GM19438 (cell line): ENCODE measurements at regions not wholly inside any gene's neighbourhood (a gene's known extent, or its start where the extent isn't known, plus 50 kb on each side); places are given as distances from the start of the nearest gene placed in this dataset.
A peak's percentile ranks its signal among the peaks of the same experiment; 100 is the strongest.

ENCODE experiments used
- ATAC-seq: cut with Tn5 transposase; IDR thresholded peaks from one replicate; pipeline ENCODE4 v1.9.1; 2021; ENCODE audit warnings: low read depth; ENCODE audit not compliant: unreplicated experiment

DNA sequence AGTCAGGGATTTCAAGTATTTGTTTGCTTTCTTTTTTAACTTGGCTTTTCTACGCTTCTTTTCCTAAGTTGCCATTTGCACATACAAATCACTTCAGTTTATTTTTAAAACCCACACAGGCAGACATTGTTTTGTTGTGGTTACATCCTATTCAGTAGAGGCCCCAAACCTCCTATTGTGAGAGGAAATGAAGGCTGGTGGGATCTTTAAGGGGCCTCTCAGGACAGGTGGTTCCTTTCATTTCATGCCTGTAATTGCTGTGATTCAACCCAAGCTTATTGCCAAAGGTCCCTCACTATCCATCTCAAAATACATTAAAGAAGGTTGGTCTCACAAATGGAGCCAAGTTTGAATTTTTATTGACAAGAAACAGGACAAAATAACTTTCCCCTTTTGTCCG is 257.1 kb downstream of the ADAMTS20 start:
- ATAC-seq, result no peak

DNA sequence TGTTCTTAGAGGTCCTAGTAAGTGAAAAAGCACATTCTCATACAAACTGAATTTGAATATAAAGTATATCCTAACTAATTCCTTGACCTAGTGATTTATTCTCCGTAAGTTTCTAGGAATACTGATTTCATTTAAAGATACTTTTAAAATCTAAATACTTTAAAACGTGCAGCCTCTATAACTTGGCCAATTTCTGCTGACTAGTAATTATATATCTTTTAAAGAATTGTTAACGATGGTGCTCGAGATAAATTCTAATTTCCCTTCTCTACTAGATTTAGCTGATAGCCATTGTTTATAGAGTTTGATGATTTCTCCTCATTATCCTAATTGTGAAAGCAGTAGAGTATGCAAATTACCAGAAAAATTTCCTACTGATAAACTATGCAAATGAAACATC is 257.9 kb downstream of the ADAMTS20 start:
- ATAC-seq, result no peak

DNA sequence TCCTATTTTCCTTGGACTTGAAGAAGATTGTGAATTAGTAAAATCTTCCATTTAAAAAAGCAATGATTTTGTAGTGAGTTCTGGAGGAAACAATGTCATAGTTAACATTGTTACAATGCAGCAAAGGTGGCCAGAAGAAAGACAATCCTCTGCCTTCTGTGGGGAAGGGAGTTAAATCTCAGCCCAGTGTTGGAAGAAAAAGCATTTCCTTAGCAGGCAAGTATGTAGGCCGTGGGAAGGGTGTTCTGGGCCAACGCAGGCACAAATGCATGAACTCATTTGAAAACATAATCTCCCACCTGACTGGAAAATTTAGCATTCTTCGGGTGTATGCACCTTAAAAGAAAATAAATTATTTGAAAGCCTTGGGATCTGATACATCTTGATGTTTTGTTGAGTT is 258.6 kb downstream of the ADAMTS20 start:
- ATAC-seq, result no peak

DNA sequence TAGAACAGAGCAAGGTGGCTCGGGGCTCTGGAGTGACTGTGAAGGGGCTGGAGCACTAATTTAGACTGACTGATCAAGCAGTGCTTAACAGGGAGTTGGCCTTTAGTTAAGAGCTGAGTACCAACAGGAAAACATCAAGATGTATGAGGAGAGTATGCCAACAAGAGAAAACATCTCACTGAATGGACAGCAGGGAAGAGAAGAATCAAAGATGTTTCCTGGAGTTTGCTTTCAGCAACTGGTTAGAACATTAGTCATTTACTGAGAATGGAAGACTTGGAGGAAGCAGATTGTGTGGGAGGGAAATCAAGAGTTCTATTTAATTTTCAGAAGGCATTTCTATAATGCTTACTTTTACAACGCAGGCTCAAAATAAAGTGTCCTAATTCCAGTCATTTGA is 259.3 kb downstream of the ADAMTS20 start:
- no peak for ATAC-seq

DNA sequence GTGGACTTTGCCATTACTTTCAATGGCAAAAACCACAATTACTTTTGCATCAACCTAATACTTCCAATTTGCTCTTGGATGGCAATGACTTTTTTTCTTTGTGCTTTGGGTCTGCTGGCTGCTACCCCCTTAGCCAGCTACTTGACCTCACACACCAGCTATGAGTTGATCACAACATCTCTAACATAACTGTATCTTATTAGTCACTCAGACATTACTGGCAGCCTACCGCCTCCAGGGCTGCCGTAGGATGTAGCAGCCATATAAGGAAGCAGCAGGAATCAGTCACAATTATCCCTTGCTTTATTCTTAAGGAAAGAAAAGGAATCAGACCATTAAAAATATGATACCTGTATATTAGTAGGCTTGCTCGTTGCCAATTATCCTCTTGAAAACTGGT is 260.5 kb downstream of the ADAMTS20 start:
- no peak for ATAC-seq

DNA sequence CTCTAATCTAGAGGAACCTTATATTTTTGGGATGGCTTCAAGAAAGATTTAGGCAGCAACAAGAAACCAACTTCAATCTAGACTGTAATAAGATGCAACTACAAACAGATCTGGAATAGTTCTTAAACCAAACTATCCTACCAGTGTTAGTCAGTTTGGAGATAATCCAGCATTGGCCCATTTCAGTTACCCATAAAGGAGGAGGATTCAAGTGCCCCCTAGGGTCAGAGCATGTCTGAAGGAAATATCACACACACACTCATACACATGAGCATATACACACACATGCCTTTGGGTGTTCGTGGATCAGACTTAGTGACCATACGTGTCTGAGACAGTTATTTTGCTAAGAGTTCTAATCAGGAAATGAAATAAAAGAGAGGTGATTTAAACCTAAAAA is 261.2 kb downstream of the ADAMTS20 start:
- no peak for ATAC-seq

DNA sequence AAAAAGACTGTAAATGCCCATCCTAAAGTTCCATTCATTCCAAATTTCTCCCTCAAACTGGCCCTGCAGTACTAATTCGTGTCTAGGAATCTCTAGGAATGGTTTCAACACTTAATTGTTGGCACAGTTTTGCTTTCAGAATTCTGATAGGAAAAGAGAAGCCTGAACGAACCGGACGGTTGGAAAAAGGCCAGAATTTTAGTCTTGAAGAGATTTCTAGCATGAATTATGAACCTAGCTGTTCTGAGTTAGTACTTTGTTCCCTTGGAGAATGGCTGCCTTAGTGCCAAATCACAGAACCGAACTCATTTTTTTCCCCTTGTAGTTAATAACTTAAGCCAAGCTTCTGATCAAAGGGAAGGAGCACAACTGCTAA is 262.6 kb downstream of the ADAMTS20 start:
- ATAC-seq, result no peak

DNA sequence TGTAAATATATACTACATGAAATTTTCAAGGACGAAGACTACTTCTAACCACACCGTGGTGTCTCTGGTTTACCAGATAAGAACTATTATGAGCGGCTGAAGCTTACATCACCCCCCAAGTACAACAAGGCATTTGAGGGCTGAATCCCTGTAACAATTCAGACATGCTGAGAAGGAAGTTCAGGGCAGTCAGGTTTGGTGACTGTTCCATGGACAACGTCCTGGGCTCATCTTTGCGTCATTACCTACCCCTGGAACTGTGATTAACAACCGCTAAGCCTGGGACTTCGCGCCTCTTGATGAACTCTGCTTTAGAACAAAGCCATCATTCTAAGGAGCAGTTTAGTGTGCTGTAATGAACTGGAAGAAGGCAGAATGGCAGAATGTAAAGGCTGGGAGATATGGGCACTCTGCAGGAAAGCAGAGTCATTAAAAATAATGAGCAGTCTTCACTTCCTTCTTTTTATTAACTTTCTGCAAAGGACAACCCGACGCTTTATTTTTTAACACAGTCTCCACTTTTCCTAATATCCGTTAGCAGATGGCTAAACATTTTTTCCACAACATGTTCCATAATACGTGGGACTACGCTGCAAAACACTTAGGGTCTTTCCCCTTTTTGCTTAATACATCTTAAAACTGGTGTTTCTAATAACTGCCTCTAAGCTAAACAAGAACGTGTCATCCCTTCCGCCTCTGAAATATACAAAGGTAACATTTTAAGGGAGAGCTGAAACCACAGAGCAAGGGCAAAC is 263.2 kb downstream of the ADAMTS20 start:
- no peak for ATAC-seq

DNA sequence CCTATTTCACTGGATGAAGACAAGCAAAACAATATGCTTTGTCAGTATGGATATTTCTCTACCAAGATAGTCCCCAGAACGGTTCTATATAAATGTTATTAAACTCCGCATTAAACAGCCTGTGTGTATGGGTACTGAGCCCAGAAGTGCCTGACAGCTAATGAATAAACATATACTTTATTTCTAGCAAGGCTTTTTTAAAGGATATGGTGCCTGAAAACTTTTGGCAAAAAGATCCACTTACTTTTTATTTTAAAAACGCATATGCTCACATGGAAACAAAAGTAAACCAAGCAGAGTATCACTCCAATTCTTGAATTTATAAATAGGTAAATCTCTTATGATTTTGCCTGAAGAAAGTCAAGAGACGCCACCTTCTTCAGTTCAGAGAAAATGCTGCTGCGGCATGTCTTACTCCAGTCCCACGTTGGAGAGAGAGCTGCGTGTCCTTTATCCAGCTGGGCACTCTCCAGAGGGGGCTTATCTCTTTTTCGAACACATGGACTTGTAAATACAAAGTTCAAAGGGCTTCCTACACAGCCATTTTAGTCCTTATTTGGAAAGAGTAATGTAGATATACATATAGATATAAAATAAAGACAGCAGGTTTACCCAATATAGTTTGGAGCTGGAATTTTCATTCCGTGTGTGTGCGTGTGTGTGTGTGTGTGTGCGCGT is 264.2 kb downstream of the ADAMTS20 start:
- ATAC-seq, result no peak

DNA sequence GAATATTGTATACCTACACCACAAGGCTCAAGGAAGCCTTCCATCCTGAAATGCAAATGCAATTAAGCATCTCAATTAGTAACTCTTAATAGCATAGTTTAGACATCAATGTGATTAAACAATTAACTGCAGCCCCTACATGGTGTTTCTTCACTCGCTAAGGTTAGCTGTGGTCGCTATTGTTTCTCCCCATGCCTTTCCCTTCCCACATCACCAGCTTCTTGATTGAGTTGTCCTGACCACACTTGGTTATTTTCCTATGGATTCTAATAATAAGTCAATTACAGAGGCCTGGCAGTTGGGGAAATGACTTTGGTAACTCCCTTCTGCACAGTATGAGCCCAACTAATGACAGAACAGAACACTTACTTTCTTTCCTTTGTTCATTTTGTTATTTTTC is 265.0 kb downstream of the ADAMTS20 start:
- ATAC-seq, result no peak

DNA sequence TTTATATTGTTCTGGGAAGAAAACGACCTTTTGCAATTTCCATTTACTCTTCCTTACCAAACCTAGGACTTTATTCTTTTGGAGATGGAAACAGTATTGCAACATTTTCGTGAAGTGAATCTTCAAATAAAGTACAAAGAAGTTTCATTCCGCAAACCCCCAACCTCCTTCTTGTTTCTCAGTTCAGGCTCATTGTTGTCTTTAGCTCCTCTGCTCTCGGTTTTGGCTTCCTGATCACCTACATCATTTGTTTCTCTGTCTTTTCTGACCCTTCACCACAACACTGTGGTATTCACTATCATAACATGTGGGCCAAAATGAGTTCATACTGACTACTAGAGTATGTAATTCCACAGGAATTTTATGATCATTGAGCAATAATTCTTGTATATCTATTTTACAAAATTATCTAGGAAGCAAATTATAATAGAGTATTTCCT is 266.8 kb downstream of the ADAMTS20 start:
- ATAC-seq, result no peak

DNA sequence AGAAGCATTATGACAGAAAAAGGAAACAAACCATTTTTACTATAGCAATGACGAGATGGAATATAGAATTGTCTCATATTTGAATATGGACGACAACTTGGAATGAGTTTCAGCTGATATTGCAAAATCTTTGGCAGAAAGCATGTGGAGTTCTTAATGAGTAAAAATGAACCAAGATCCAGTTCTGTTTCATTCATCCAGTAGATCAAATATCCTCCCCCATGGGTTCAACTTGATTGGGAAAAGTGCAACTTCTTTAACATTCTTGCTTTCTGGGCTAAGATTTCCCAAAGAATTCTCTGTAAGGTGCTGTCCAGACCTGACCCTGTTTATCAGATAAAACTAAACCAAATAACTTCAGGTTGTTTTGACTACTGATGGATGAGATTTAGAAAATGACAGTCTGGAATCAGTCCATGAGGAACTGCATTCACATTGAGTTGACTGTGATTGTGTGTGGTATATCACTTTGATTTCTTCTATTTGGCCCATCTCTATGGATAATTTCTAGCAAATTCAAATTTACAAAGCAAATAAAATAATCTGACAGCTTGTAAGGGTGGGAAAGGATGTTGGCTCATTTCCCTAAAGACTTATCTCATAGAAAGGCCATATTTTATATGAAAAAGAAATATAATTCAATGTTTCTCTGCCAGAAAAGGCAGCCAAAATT is 267.4 kb downstream of the ADAMTS20 start:
- no peak for ATAC-seq

DNA sequence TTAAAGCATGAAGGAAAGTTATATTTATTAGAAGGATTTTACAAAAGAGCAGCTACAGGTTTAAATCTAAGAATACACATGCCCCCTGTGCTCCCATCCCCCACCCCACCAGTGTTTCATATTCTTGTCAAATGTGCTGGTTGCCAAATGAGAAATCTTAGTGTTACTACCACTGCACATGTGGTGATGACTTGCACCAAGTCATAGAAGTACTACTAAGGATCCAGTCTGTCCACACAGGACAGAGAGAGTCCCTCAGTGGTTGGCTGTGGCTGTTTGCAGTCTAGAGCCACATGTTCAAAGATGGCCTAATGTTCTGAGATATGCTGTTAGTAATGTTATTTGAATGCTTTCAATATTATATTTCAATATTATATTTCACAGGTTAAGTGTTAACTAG is 268.8 kb downstream of the ADAMTS20 start:
- no peak for ATAC-seq

DNA sequence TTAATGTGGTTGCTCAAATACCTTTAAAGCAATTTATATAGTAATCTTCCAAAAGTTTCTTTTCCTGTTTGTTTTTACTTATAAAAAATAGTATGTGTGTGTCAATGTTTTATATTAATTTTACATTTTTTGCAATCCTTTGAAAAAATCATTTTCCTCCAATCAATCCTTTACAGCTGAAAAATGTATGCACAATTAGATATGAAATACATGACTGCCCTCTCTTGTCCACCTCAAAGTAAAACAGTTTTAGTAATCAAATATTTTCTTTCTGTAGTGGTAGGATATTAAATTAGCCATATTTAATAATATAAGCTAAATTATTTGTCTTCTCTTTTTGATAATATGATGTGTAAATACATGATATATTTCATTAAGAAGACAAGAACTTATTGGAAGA is 269.9 kb downstream of the ADAMTS20 start:
- ATAC-seq, result no peak

DNA sequence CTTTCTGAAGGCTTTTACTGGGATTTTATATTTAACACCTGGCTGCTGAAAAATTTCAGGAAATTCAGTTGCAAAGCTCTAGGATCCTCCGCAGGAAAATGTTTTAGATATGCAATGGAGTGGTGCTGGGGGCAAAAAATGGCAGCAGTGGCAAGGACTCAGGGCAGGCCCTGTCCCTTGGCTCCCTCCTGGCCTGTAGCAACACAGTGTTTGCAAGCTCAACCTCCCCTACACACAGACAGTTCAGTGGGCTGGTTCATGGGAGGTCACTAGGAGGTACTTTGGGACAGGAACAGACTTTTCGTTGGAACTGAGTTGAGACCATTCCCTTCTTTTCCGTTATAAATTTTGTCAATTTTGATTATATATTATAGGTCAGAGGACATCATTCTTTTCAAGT is 270.4 kb downstream of the ADAMTS20 start:
- ATAC-seq, result no peak

DNA sequence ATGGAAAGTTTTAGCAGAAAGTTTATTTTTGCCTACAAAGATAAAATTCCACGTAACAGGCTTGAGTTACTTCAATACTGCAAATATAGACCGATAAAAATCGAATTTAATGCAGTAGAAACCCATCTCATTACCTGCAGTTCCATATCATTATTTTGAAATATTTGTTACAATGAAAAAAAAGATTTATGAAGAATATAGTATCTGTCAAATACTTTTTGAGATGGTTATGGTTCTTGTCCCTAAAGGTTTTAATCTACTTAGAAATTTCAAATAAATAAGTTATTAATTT is 273.5 kb downstream of the ADAMTS20 start:
- no peak for ATAC-seq

DNA sequence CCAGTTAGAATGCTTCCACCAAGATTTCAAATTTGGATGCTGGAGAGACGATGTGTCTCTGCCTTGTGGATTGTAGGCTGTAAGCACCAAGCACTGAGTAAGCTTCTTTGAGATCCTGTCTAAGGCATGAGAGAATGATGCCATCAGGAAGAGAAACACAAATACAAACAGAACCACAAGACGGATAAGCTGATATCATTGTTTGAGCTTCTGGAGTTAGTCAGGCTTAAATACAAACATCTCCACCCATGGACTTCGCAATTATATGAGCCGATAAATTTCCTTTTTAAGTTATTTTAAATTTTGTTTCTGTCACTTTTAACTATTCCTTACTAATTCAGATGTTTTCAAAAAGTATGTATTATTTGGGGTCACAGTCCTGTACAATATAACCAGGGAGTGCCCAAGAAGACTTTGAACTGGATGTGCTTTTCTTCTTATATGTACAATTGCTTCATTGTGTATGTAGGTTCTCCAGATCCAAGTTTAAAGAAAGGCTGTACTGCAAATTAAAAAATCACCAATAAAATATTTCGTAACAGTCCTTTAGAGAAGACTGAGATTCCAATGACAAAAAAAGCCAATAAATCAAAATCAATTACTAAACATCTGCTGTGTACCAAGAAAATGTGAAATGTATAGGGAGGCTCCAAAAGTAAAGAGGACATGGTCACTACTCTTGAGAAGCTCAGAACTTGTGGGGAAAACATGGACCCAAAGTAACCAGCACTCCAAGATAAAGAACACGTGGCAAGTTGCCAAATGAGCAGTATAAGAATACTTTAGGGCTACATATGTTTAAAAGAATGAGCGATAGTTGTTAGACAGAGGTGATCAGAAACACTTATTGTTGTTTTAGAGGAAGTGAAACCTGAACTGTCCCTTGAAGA is 274.1 kb downstream of the ADAMTS20 start:
- ATAC-seq, result peak; percentile 93

DNA sequence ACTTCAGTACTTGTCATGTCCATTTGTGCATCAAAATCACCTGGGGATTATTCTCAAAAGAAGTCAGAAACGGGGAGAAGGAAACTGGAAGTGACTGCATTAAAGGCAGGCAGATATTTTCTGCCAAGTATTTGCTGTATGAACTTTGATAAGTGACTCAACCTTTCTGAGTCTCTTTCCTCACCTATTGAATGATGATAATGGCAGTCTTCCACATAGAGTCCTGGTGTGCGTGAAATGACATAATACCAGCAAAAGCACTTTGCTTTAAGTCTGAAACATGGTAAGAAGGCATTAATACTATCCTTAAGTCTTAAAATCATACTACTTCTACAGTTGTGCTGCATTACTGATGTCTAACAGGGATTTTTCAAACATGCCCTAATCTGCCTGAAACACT is 278.5 kb downstream of the ADAMTS20 start:
- ATAC-seq, result no peak

DNA sequence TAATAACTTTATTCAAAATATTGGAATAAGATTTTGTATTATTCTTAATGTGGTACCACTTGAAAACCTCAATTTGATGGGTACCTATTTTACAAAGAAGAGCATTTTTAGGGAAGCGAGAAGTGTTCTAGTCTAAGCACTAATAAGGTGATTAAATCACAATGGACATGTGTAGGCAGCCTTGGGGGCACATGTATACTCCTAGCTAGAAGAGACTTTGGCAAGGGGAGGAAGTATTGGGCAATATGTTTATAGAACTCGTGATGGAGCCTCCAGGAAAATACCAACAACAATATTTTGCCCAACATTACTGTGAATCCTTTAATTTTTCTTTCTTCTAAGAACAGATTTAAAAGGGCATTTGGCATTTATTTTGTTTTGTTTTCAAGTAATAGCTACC is 280.3 kb downstream of the ADAMTS20 start:
- ATAC-seq, result no peak

DNA sequence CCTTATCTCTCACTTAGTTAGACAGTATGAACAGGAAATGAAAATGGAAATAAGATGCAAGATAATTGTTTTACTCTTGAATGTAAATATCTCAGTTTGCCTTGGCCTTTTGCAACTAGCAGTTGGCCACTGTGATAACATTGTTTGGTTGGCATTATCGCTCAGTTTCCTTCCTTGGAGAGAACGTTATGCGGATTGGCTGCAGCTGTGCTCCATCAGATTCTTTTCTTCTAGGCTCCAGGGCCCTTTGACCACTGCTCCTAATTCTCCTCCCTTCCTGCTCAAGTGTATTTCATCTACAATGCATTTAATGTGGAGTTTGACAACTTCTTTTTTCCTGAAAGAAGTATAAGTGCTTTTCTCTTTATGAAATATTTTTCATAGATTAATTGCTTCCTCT is 284.2 kb downstream of the ADAMTS20 start:
- no peak for ATAC-seq

DNA sequence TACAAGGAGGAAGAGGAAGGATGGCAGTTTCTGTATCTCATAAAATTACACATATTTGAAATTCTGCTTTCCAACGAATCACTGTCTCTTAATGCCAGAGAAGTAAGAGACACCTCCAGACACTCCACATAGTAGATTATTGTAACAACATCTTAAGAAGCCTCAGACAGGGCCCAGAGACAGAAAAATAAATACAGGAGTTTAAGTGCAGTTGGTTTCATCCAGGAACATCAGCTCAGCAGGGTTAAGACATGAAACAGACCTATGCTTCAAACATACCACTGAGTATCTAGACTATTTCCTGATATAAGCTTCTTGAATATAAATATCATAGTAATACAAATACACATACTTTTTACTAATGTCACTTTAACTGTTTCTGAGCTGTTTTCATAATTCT is 290.3 kb downstream of the ADAMTS20 start:
- no peak for ATAC-seq
